GM23338 (cell line): ENCODE measurements at regions not wholly inside any gene's neighbourhood (a gene's known extent, or its start where the extent isn't known, plus 50 kb on each side); places are given as distances from the start of the nearest gene placed in this dataset.
A peak's percentile ranks its signal among the peaks of the same experiment; 100 is the strongest.

Experiments
- ATAC-seq: fragments of 200-7000 bp; cut with Tn5 transposase; 3 replicates; pipeline ENCODE4 v1.9.1; 2020
- DNase-seq: peaks from one replicate; pipeline ENCODE4 v3.0.0-alpha.2; 2015; ENCODE audit warnings: low spot score
- H2AFZ ChIP-seq: fragments of 200-600 bp; sonication (generic); 2 replicates; pipeline ENCODE4 v1.8.0; 2016; ENCODE audit warnings: antibody characterized with exemption, mild to moderate bottlenecking, moderate library complexity
- H3F3A ChIP-seq: fragments of 200-600 bp; sonication (generic); replicated peaks from 2 replicates; pipeline ENCODE4 v1.8.0; 2017; ENCODE audit warnings: antibody characterized with exemption, mixed run types, low read depth
- H3K27ac ChIP-seq: fragments of 200-600 bp; sonication (generic); 2 replicates; pipeline ENCODE4 v1.6.1; 2016; ENCODE audit warnings: low read depth
- H3K27me3 ChIP-seq: fragments of 200-600 bp; sonication (generic); 2 replicates; pipeline ENCODE4 v1.8.0; 2016; ENCODE audit warnings: mild to moderate bottlenecking, mixed run types, moderate library complexity; ENCODE audit not compliant: insufficient read depth
- H3K36me3 ChIP-seq: fragments of 200-600 bp; sonication (generic); 2 replicates; pipeline ENCODE4 v1.8.0; 2016; ENCODE audit warnings: mild to moderate bottlenecking; ENCODE audit not compliant: insufficient read depth
- H3K4me1 ChIP-seq: fragments of 200-600 bp; sonication (generic); 2 replicates; pipeline ENCODE4 v1.8.0; 2016; ENCODE audit warnings: mild to moderate bottlenecking, moderate library complexity; ENCODE audit not compliant: insufficient read depth
- H3K4me2 ChIP-seq: fragments of 200-600 bp; sonication (generic); 2 replicates; pipeline ENCODE4 v1.7.1; 2017; ENCODE audit warnings: mixed run types
- H3K4me3 ChIP-seq: fragments of 200-600 bp; sonication (generic); 2 replicates; pipeline ENCODE4 v1.6.1; 2016; ENCODE audit warnings: mixed run types
- H3K79me2 ChIP-seq: fragments of 200-600 bp; sonication (generic); replicated peaks from 2 replicates; pipeline ENCODE4 v1.8.0; 2017; ENCODE audit warnings: mild to moderate bottlenecking; ENCODE audit not compliant: insufficient read depth
- H3K9me2 ChIP-seq: fragments of 200-600 bp; sonication (generic); 2 replicates; pipeline ENCODE4 v1.8.0; 2017; ENCODE audit not compliant: insufficient read depth
- H4K20me1 ChIP-seq: fragments of 200-600 bp; sonication (generic); replicated peaks from 2 replicates; pipeline ENCODE4 v1.8.0; 2017; ENCODE audit warnings: mild to moderate bottlenecking; ENCODE audit not compliant: insufficient read depth
- H3K27ac Mint-ChIP-seq: 2 replicates; pipeline ENCODE4 v1.8.0; 2020; ENCODE audit warnings: inconsistent platforms, mild to moderate bottlenecking, moderate library complexity, mixed read lengths
- H3K27me3 Mint-ChIP-seq: 3 replicates; pipeline ENCODE4 v1.8.0; 2022; ENCODE audit warnings: low read depth, mild to moderate bottlenecking, moderate library complexity, mixed read lengths, inconsistent platforms; ENCODE audit not compliant: insufficient read depth, poor library complexity
- H3K36me3 Mint-ChIP-seq: 3 replicates; pipeline ENCODE4 v1.8.0; 2021; ENCODE audit warnings: low read depth, mild to moderate bottlenecking, inconsistent platforms, moderate library complexity, mixed read lengths
- H3K4me1 Mint-ChIP-seq: 3 replicates; pipeline ENCODE4 v1.8.0; 2020; ENCODE audit warnings: mild to moderate bottlenecking, inconsistent platforms, mixed read lengths
- H3K4me3 Mint-ChIP-seq: 3 replicates; pipeline ENCODE4 v1.8.0; 2021; ENCODE audit warnings: moderate library complexity, mild to moderate bottlenecking, inconsistent platforms, mixed read lengths
- H3K9me3 Mint-ChIP-seq: 3 replicates; pipeline ENCODE4 v1.8.0; 2020; ENCODE audit warnings: moderate library complexity, mild to moderate bottlenecking, inconsistent platforms, mixed read lengths
- CREB1 ChIP-seq: fragments of 250-450 bp; sonication (Bioruptor Pico); IDR thresholded peaks from 2 replicates; pipeline ENCODE4 v1.5.0; 2020; ENCODE audit warnings: low read depth, mild to moderate bottlenecking, moderate library complexity
- EZH2 ChIP-seq: fragments of 200-600 bp; sonication (generic); IDR thresholded peaks from one replicate; pipeline ENCODE4 v1.8.0; 2017; ENCODE audit warnings: antibody characterized with exemption, mild to moderate bottlenecking, low read depth; ENCODE audit not compliant: unreplicated experiment
- JUNB ChIP-seq: IDR thresholded peaks from one replicate; pipeline ENCODE4 v1.6.1; 2016; ENCODE audit warnings: antibody characterized with exemption; ENCODE audit not compliant: unreplicated experiment
- NANOG ChIP-seq: IDR thresholded peaks from 2 replicates; pipeline ENCODE4 v1.6.1; 2016; ENCODE audit warnings: antibody characterized with exemption, borderline replicate concordance
- STAT1 ChIP-seq: IDR thresholded peaks from one replicate; pipeline ENCODE4 v1.6.1; 2016; ENCODE audit warnings: antibody characterized with exemption; ENCODE audit not compliant: unreplicated experiment
- ZNF114 ChIP-seq: fragments of 250-450 bp; sonication (Bioruptor Pico); IDR thresholded peaks from 2 replicates; pipeline ENCODE4 v1.5.0; 2020; ENCODE audit warnings: mild to moderate bottlenecking, moderate library complexity
- ZNF331 ChIP-seq: fragments of 250-450 bp; sonication (Bioruptor Pico); IDR thresholded peaks from 2 replicates; pipeline ENCODE4 v1.5.0; 2020; ENCODE audit warnings: low read depth, mild to moderate bottlenecking, moderate library complexity
- TF ChIP-seq, protein P1 (sequence below): fragments of 250-450 bp; sonication (Bioruptor Pico); IDR thresholded peaks from 2 replicates; pipeline ENCODE4 v1.5.0; 2020; ENCODE audit warnings: mild to moderate bottlenecking, moderate library complexity
- TF ChIP-seq, protein P2 (sequence below), 2 experiments: fragments of 200-600 bp in 1 of 2; sonication (generic) in 1 of 2; conservative IDR thresholded peaks; 2 replicates each; pipeline versions ENCODE4 v1.5.1 to v1.6.1; 2016 to 2017; ENCODE audit warnings: antibody characterized with exemption in 2 of 2, low read depth in 2 of 2, mild to moderate bottlenecking in 2 of 2, moderate library complexity in 1 of 2

DNA sequence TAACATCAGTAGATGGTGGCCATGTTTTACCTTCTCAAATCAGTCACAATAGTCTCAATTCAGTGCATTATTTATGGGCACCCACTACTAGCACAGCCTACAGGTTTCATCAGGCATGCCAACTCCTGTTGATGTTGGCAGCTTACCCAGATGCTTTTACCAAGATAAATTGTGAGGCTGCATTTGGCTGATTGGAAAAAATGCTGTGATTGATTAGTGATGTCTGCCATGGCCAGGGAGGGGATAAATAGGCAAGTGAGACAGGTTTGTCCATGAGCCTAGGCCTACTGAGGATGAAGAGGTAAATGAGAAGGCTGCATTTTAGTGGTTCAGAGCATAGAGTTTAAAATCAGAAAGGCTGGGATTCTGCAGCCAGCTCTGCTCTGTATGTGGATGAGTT lies 227.1 kb downstream of the NFATC2 start (continued):
- TF ChIP-seq, protein P1, sequence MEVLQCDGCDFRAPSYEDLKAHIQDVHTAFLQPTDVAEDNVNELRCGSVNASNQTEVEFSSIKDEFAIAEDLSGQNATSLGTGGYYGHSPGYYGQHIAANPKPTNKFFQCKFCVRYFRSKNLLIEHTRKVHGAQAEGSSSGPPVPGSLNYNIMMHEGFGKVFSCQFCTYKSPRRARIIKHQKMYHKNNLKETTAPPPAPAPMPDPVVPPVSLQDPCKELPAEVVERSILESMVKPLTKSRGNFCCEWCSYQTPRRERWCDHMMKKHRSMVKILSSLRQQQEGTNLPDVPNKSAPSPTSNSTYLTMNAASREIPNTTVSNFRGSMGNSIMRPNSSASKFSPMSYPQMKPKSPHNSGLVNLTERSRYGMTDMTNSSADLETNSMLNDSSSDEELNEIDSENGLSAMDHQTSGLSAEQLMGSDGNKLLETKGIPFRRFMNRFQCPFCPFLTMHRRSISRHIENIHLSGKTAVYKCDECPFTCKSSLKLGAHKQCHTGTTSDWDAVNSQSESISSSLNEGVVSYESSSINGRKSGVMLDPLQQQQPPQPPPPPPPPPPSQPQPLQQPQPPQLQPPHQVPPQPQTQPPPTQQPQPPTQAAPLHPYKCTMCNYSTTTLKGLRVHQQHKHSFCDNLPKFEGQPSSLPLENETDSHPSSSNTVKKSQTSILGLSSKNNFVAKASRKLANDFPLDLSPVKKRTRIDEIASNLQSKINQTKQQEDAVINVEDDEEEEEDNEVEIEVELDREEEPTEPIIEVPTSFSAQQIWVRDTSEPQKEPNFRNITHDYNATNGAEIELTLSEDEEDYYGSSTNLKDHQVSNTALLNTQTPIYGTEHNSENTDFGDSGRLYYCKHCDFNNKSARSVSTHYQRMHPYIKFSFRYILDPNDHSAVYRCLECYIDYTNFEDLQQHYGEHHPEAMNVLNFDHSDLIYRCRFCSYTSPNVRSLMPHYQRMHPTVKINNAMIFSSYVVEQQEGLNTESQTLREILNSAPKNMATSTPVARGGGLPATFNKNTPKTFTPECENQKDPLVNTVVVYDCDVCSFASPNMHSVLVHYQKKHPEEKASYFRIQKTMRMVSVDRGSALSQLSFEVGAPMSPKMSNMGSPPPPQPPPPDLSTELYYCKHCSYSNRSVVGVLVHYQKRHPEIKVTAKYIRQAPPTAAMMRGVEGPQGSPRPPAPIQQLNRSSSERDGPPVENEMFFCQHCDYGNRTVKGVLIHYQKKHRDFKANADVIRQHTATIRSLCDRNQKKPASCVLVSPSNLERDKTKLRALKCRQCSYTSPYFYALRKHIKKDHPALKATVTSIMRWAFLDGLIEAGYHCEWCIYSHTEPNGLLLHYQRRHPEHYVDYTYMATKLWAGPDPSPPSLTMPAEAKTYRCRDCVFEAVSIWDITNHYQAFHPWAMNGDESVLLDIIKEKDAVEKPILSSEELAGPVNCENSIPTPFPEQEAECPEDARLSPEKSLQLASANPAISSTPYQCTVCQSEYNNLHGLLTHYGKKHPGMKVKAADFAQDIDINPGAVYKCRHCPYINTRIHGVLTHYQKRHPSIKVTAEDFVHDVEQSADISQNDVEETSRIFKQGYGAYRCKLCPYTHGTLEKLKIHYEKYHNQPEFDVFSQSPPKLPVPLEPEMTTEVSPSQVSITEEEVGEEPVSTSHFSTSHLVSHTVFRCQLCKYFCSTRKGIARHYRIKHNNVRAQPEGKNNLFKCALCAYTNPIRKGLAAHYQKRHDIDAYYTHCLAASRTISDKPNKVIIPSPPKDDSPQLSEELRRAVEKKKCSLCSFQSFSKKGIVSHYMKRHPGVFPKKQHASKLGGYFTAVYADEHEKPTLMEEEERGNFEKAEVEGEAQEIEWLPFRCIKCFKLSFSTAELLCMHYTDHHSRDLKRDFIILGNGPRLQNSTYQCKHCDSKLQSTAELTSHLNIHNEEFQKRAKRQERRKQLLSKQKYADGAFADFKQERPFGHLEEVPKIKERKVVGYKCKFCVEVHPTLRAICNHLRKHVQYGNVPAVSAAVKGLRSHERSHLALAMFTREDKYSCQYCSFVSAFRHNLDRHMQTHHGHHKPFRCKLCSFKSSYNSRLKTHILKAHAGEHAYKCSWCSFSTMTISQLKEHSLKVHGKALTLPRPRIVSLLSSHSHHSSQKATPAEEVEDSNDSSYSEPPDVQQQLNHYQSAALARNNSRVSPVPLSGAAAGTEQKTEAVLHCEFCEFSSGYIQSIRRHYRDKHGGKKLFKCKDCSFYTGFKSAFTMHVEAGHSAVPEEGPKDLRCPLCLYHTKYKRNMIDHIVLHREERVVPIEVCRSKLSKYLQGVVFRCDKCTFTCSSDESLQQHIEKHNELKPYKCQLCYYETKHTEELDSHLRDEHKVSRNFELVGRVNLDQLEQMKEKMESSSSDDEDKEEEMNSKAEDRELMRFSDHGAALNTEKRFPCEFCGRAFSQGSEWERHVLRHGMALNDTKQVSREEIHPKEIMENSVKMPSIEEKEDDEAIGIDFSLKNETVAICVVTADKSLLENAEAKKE (CRISPR knock-in tag) = no peak
- no peak for TF ChIP-seq EZH2

DNA sequence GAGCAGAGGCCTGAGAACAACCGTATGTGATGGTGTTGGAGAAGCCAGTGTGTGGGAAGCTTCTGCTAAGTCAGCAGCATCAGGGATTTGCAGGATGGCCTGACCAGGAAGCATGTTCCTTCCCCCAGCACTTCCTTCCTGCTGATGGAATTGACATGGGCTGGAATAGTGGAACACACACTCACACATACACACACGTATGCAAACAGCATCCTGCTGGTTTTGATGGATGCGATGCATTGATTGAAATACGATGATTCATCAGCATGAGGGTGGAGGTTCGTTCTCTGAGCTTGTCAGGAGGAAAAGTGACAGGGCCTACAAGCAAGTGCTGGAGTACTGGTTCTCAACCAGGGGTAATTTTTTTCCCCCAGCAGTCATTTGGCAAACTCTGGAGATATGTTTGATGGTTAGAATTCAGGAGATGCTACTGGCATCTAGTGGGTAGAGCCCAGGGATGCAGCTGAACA lies 229.1 kb downstream of the NFATC2 start:
- ATAC-seq (no peak), DNase-seq (no peak)
- Mint-ChIP-seq H3K27me3 (peaks cover 38% of the 10 kb centered on the region), H3K27ac (no peak overlapping the region), H3K4me3 (no peak overlapping the region), H3K9me3 (peaks cover 26% of the 10 kb centered on the region), H3K4me1 (peaks cover 38% of the 10 kb centered on the region), H3K36me3 (peaks cover 21% of the 10 kb centered on the region)
- H3K27ac ChIP-seq = no peak overlapping the region
- no peak overlapping the region for H3K4me3 ChIP-seq
- no peaks in the 10 kb centered on the region for H3F3A ChIP-seq
- H3K27me3 ChIP-seq = peaks cover 39% of the 10 kb centered on the region
- H3K4me1 ChIP-seq = peaks cover 11% of the 10 kb centered on the region
- H2AFZ ChIP-seq = no peak overlapping the region
- 0 out of 2 replicates have a peak, but pooled peaks cover 6% of the 10 kb centered on the region for H3K9me2 ChIP-seq
- no peaks in the 10 kb centered on the region for H4K20me1 ChIP-seq
- peak overlapping the region; percentile 27 for H3K4me2 ChIP-seq
- H3K36me3 ChIP-seq = no peaks in the 10 kb centered on the region
- H3K79me2 ChIP-seq = no peaks in the 10 kb centered on the region
- TF ChIP-seq NANOG = no peak
- no peak for TF ChIP-seq ZNF331 (CRISPR knock-in tag)
- no peak for TF ChIP-seq STAT1
- TF ChIP-seq ZNF114 (CRISPR knock-in tag) = no peak
- TF ChIP-seq, protein P2, sequence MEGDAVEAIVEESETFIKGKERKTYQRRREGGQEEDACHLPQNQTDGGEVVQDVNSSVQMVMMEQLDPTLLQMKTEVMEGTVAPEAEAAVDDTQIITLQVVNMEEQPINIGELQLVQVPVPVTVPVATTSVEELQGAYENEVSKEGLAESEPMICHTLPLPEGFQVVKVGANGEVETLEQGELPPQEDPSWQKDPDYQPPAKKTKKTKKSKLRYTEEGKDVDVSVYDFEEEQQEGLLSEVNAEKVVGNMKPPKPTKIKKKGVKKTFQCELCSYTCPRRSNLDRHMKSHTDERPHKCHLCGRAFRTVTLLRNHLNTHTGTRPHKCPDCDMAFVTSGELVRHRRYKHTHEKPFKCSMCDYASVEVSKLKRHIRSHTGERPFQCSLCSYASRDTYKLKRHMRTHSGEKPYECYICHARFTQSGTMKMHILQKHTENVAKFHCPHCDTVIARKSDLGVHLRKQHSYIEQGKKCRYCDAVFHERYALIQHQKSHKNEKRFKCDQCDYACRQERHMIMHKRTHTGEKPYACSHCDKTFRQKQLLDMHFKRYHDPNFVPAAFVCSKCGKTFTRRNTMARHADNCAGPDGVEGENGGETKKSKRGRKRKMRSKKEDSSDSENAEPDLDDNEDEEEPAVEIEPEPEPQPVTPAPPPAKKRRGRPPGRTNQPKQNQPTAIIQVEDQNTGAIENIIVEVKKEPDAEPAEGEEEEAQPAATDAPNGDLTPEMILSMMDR (conservative IDR thresholded peaks at IDR 0.05; ENCODE audit: low read depth in 2 of 2) = no peak
- TF ChIP-seq JUNB = no peak
- no peak for TF ChIP-seq CREB1 (CRISPR knock-in tag)
- TF ChIP-seq, protein P1 (CRISPR knock-in tag) = no peak
